ENCODE measurements at regions not wholly inside any gene's neighbourhood (a gene's known extent, or its start where the extent isn't known, plus 50 kb on each side); places are given as distances from the start of the nearest gene placed in this dataset.
A peak's percentile ranks its signal among the peaks of the same experiment; 100 is the strongest.

GRCh38 chr13:87042946-87043345 lies 628.2 kb upstream of the SLITRK5 start:
- Histone ChIP-seq H3K9me2 (ENCODE audit: insufficient read depth) (no peaks in the 10 kb centered on the region; the same call in 1 of the 2 replicates), H3K36me3 (ENCODE audit: low read depth) (no peaks in the 10 kb centered on the region), H3F3A (ENCODE audit: insufficient read depth) (no peaks in the 10 kb centered on the region), H2AFZ (no peak overlapping the region), H4K20me1 (ENCODE audit: insufficient read depth) (no peaks in the 10 kb centered on the region), H3K79me2 (ENCODE audit: insufficient read depth) (no peaks in the 10 kb centered on the region), H3K9ac (no peak overlapping the region), H3K4me2 (ENCODE audit: unreplicated experiment) (no peak overlapping the region), H3K4me1 (ENCODE audit: insufficient read depth) (peaks cover 8% of the 10 kb centered on the region; the same call in 1 of the 2 replicates), H3K27ac (no peak overlapping the region), H3K9me3 (ENCODE audit: low read depth) (no peaks in the 10 kb centered on the region), H3K27me3 (replicated peaks; ENCODE audit: insufficient read depth) (no peaks in the 10 kb centered on the region), H3K4me3 (no peak overlapping the region)
- peak; percentile 57 for DNase-seq
- in situ Hi-C loops (cut with MboI) = no loop called here
- no peak for TF ChIP-seq EZH2phosphoT487 (IDR thresholded peaks at IDR 0.05; ENCODE audit: insufficient read depth, low read depth)
- TF ChIP-seq EZH2 (IDR thresholded peaks at IDR 0.05; ENCODE audit: insufficient read depth, poor library complexity, severe bottlenecking) = no peak
- WGBS, 2 experiments (ENCODE audit: low coverage in 1 of 2, low lambda C conversion rate in 2 of 2, missing lambda C conversion rate in 2 of 2) = 86 to 88% methylated on average over 1 of the region's 1 CpG

GRCh38 chr13:87052731-87053130 lies 618.4 kb upstream of the SLITRK5 start:
- Histone ChIP-seq H3K4me3 (no peak overlapping the region), H3F3A (ENCODE audit: insufficient read depth) (0 out of 2 replicates have a peak, but pooled peaks cover 12% of the 10 kb centered on the region), H3K4me1 (ENCODE audit: insufficient read depth) (peaks cover 6% of the 10 kb centered on the region), H3K36me3 (ENCODE audit: low read depth) (no peaks in the 10 kb centered on the region), H3K9me3 (ENCODE audit: low read depth) (no peaks in the 10 kb centered on the region), H2AFZ (peak overlapping the region; percentile 14; the same call in 1 of the 2 replicates), H3K4me2 (ENCODE audit: unreplicated experiment) (no peak overlapping the region), H3K9me2 (ENCODE audit: insufficient read depth) (no peaks in the 10 kb centered on the region), H4K20me1 (ENCODE audit: insufficient read depth) (no peaks in the 10 kb centered on the region), H3K27me3 (replicated peaks; ENCODE audit: insufficient read depth) (no peaks in the 10 kb centered on the region), H3K9ac (no peak overlapping the region), H3K79me2 (ENCODE audit: insufficient read depth) (no peaks in the 10 kb centered on the region), H3K27ac (no peak overlapping the region)
- DNase-seq = peak; percentile 62
- 17 to 31% methylated on average over 4 of the region's 4 CpGs for WGBS, 2 experiments (ENCODE audit: low coverage in 1 of 2, low lambda C conversion rate in 2 of 2, missing lambda C conversion rate in 2 of 2)
- no peak for TF ChIP-seq EZH2phosphoT487 (IDR thresholded peaks at IDR 0.05; ENCODE audit: insufficient read depth, low read depth)
- TF ChIP-seq EZH2 (IDR thresholded peaks at IDR 0.05; ENCODE audit: insufficient read depth, poor library complexity, severe bottlenecking) = no peak
- in situ Hi-C loops (cut with MboI) = no loop called here

- TF ChIP-seq EZH2phosphoT487 (IDR thresholded peaks at IDR 0.05; ENCODE audit: insufficient read depth, low read depth) = no peak
- no peak for TF ChIP-seq EZH2 (IDR thresholded peaks at IDR 0.05; ENCODE audit: insufficient read depth, poor library complexity, severe bottlenecking)
- H3K9ac ChIP-seq = no peak overlapping the region
- H3F3A ChIP-seq (ENCODE audit: insufficient read depth) = 0 out of 2 replicates have a peak, but pooled peaks cover 3% of the 10 kb centered on the region
- no peaks in the 10 kb centered on the region for H3K79me2 ChIP-seq (ENCODE audit: insufficient read depth)
- no peak overlapping the region for H3K27ac ChIP-seq
- H3K9me2 ChIP-seq (ENCODE audit: insufficient read depth) = no peaks in the 10 kb centered on the region
- no peak overlapping the region for H3K4me3 ChIP-seq
- H3K9me3 ChIP-seq (ENCODE audit: low read depth) = no peaks in the 10 kb centered on the region
- H3K4me2 ChIP-seq (ENCODE audit: unreplicated experiment) = no peak overlapping the region
- no peaks in the 10 kb centered on the region; the same call in 1 of the 2 replicates for H3K4me1 ChIP-seq (ENCODE audit: insufficient read depth)
- no peaks in the 10 kb centered on the region for H3K36me3 ChIP-seq (ENCODE audit: low read depth)
- in situ Hi-C loops (cut with MboI) = no loop called here
- H3K27me3 ChIP-seq (replicated peaks; ENCODE audit: insufficient read depth) = no peaks in the 10 kb centered on the region
- H4K20me1 ChIP-seq (ENCODE audit: insufficient read depth) = no peaks in the 10 kb centered on the region
- peak; percentile 32 for DNase-seq
- H2AFZ ChIP-seq = no peak overlapping the region
- 41% methylated on average over 3 of the region's 3 CpGs for WGBS, 2 experiments (ENCODE audit: low coverage in 1 of 2, low lambda C conversion rate in 2 of 2, missing lambda C conversion rate in 2 of 2)
Measured at GRCh38 chr13:87057807-87058520, 613.2 kb upstream of the SLITRK5 start.

GRCh38 chr13:87058786-87059329 lies 612.3 kb upstream of the SLITRK5 start:
- WGBS, 2 experiments (ENCODE audit: low coverage in 1 of 2, low lambda C conversion rate in 2 of 2, missing lambda C conversion rate in 2 of 2) = 53 to 66% methylated on average over 5 of the region's 5 CpGs
- Histone ChIP-seq H3K27me3 (replicated peaks; ENCODE audit: insufficient read depth) (no peaks in the 10 kb centered on the region), H2AFZ (0 out of 2 replicates have a peak overlapping the region, but pooled peaks have one; percentile 20), H3K4me1 (ENCODE audit: insufficient read depth) (no peaks in the 10 kb centered on the region; the same call in 1 of the 2 replicates), H4K20me1 (ENCODE audit: insufficient read depth) (no peaks in the 10 kb centered on the region), H3K9me3 (ENCODE audit: low read depth) (no peaks in the 10 kb centered on the region), H3K36me3 (ENCODE audit: low read depth) (no peaks in the 10 kb centered on the region), H3K9me2 (ENCODE audit: insufficient read depth) (no peaks in the 10 kb centered on the region), H3F3A (ENCODE audit: insufficient read depth) (no peaks in the 10 kb centered on the region), H3K9ac (no peak overlapping the region), H3K4me2 (ENCODE audit: unreplicated experiment) (no peak overlapping the region), H3K79me2 (ENCODE audit: insufficient read depth) (no peaks in the 10 kb centered on the region), H3K27ac (no peak overlapping the region), H3K4me3 (no peak overlapping the region)
- in situ Hi-C loops (cut with MboI) = no loop called here
- no peak for DNase-seq
- TF ChIP-seq EZH2 (IDR thresholded peaks at IDR 0.05; ENCODE audit: insufficient read depth, poor library complexity, severe bottlenecking) (no peak), EZH2phosphoT487 (IDR thresholded peaks at IDR 0.05; ENCODE audit: insufficient read depth, low read depth) (no peak)

All from GM23248 (cell line).